Fibroblast of lung (primary cell): ENCODE measurements at regions not wholly inside any gene's neighbourhood (a gene's known extent, or its start where the extent isn't known, plus 50 kb on each side); places are given as distances from the start of the nearest gene placed in this dataset.

Experiments used
- CTCF ChIP-seq, 2 donors: IDR thresholded peaks in 1 of 2; conservative IDR thresholded peaks in 1 of 2; 1 replicate in 1 of 2; 2 replicates in 1 of 2; pipeline ENCODE4 v1.5.1; 2011 to 2012; ENCODE audit warnings: low read length in 2 of 2, control low read depth in 1 of 2, inconsistent platforms in 1 of 2, low read depth in 1 of 2, mild to moderate bottlenecking in 1 of 2
- EZH2 ChIP-seq: IDR thresholded peaks from 2 replicates; pipeline ENCODE4 v1.5.1; 2012; ENCODE audit warnings: low read length, control low read depth, mild to moderate bottlenecking; ENCODE audit errors: missing control alignments

- no peak for TF ChIP-seq EZH2
- TF ChIP-seq CTCF (conservative IDR thresholded peaks at IDR 0.05 in 1 of 2, IDR thresholded peaks at IDR 0.05 in 1 of 2; ENCODE audit: low read depth in 1 of 2, low read length in 2 of 2) = no peak
Measured at GRCh38 chr10:14468023-14468441, 137.3 kb upstream of the FRMD4A start.
